OCI-LY3 (cell line): ENCODE measurements at regions not wholly inside any gene's neighbourhood (a gene's known extent, or its start where the extent isn't known, plus 50 kb on each side); places are given as distances from the start of the nearest gene placed in this dataset.

Experiments
- EZH2phosphoT487 ChIP-seq: fragments of 200-600 bp; shearing (Covaris generic); IDR thresholded peaks from 2 replicates; pipeline ENCODE4 v1.6.1; 2018; ENCODE audit warnings: antibody characterized with exemption, mixed run types, low read depth
- TF ChIP-seq, protein P1 (sequence below): fragments of 200-600, 300-600 bp; sonication (generic); IDR thresholded peaks from 2 replicates; pipeline ENCODE4 v1.5.1; 2014; ENCODE audit warnings: antibody characterized with exemption, low read length, low read depth

DNA sequence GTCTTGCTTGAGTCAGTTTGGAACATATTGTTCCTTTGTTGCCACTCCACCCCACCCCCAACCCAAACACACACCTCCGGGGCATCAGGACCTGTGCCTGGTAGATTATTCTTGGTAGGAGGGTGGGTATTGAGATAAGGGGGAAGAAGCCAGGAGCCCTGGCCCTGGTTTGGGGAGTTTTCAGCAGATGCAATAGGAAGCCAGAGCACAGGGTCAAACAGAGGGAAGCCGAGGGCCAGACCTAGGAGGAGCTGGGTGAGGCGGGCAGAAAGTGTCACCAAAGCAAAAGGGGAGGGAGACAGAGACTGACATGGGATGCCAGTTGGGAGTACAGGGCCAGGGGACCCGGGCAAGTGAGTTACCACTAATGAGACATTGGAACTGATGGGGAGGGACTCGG lies 163.1 kb downstream of the RPLP1 start:
- TF ChIP-seq, protein P1, sequence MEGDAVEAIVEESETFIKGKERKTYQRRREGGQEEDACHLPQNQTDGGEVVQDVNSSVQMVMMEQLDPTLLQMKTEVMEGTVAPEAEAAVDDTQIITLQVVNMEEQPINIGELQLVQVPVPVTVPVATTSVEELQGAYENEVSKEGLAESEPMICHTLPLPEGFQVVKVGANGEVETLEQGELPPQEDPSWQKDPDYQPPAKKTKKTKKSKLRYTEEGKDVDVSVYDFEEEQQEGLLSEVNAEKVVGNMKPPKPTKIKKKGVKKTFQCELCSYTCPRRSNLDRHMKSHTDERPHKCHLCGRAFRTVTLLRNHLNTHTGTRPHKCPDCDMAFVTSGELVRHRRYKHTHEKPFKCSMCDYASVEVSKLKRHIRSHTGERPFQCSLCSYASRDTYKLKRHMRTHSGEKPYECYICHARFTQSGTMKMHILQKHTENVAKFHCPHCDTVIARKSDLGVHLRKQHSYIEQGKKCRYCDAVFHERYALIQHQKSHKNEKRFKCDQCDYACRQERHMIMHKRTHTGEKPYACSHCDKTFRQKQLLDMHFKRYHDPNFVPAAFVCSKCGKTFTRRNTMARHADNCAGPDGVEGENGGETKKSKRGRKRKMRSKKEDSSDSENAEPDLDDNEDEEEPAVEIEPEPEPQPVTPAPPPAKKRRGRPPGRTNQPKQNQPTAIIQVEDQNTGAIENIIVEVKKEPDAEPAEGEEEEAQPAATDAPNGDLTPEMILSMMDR = no peak
- TF ChIP-seq EZH2phosphoT487 = no peak
